ENCODE measurements at regions not wholly inside any gene's neighbourhood (a gene's known extent, or its start where the extent isn't known, plus 50 kb on each side); places are given as distances from the start of the nearest gene placed in this dataset.

GRCh38 chr4:13922459-13922858 is 294.9 kb upstream of the BOD1L1 start:
- TF ChIP-seq CTCF (IDR thresholded peaks at IDR 0.05) (no peak), POLR2AphosphoS5 (IDR thresholded peaks at IDR 0.05; ENCODE audit: insufficient read depth in 1 of 2, low read depth in 1 of 2) (no peak)

All from vagina (tissue), 2 donors.